ENCODE measurements at regions not wholly inside any gene's neighbourhood (a gene's known extent, or its start where the extent isn't known, plus 50 kb on each side); places are given as distances from the start of the nearest gene placed in this dataset.

GRCh38 chr9:31166516-31166915 is 1217.9 kb upstream of the ACO1 start:
- Histone ChIP-seq H3K27me3 (replicated peaks in 1 of 2; ENCODE audit: control insufficient read depth in 2 of 2, insufficient read depth in 2 of 2, low read length in 1 of 2) (no peaks in the 10 kb centered on the region), H3K36me3 (ENCODE audit: control insufficient read depth in 2 of 2, insufficient read depth in 2 of 2, low read length in 1 of 2) (no peaks in the 10 kb centered on the region), H3K27ac (ENCODE audit: control insufficient read depth, insufficient read depth) (no peak overlapping the region), H3K79me2 (ENCODE audit: control insufficient read depth, insufficient read depth, low read length) (no peaks in the 10 kb centered on the region), H3K9me3 (replicated peaks; ENCODE audit: control insufficient read depth, insufficient read depth, low read length) (no peaks in the 10 kb centered on the region), H3K4me3 (no peak overlapping the region), H3K4me2 (ENCODE audit: control insufficient read depth, insufficient read depth) (no peak overlapping the region), H4K20me1 (ENCODE audit: control insufficient read depth, insufficient read depth) (no peaks in the 10 kb centered on the region), H3K4me1 (ENCODE audit: control insufficient read depth, insufficient read depth, low read length) (no peaks in the 10 kb centered on the region), H2AFZ (ENCODE audit: control insufficient read depth, low read depth, low read length) (no peak overlapping the region), H3K9ac (ENCODE audit: control insufficient read depth, insufficient read depth, low read length) (no peak overlapping the region)
- ChIA-PET RAD21 (ENCODE audit: unreplicated experiment) (no interaction called here), POLR2A (no interaction called here), SMC1A (ENCODE audit: uncharacterized antibody, unreplicated experiment) (no interaction called here), CTCF (no interaction called here)
- WGBS (ENCODE audit: insufficient coverage, insufficient replicate concordance, low lambda C conversion rate, missing lambda C conversion rate): 59% methylated on average over 4 of the region's 4 CpGs
- FAIRE-seq (no peak), ATAC-seq (no peak), DNase-seq (ENCODE audit: low read depth, low spot score) (no peak)
- in situ Hi-C loops (cut with MboI) (no loop called here), intact Hi-C loops (cut with micrococcal nuclease; ENCODE audit: unreplicated experiment) (no loop called here)
- BruUV-seq (replicated peaks): no TSS peak
- TF ChIP-seq USF1 (IDR thresholded peaks at IDR 0.05; ENCODE audit: borderline replicate concordance, extremely low read length, insufficient read depth, low read depth, low read length) (no peak), TCF12 (IDR thresholded peaks at IDR 0.05; ENCODE audit: low read depth, low read length) (no peak), SMARCA5 (IDR thresholded peaks at IDR 0.05) (no peak), SREBF1 (IDR thresholded peaks at IDR 0.05; ENCODE audit: low read length) (no peak), PRDM15 (CRISPR knock-in tag; IDR thresholded peaks at IDR 0.05) (no peak), GABPA (IDR thresholded peaks at IDR 0.05; ENCODE audit: low read depth) (no peak), ZNF24 (IDR thresholded peaks at IDR 0.05) (no peak), PBX3 (IDR thresholded peaks at IDR 0.05; ENCODE audit: insufficient replicate concordance, low read depth, low read length) (no peak), CHD2 (IDR thresholded peaks at IDR 0.05; ENCODE audit: borderline replicate concordance, low read depth, low read length) (no peak), POLR2A (IDR thresholded peaks at IDR 0.05; ENCODE audit: low read depth, low read length) (no peak), RBBP5 (conservative IDR thresholded peaks at IDR 0.05) (no peak), EZH2 (IDR thresholded peaks at IDR 0.05; ENCODE audit: borderline replicate concordance, control insufficient read depth, low read depth, low read length) (no peak), ZBTB40 (IDR thresholded peaks at IDR 0.05; ENCODE audit: borderline replicate concordance) (no peak)
